MM.1S (cell line): ENCODE measurements at regions not wholly inside any gene's neighbourhood (a gene's known extent, or its start where the extent isn't known, plus 50 kb on each side); places are given as distances from the start of the nearest gene placed in this dataset.

Source experiments
- CTCF ChIP-seq: fragments of 300-600 bp; sonication (generic); IDR thresholded peaks from 2 replicates; pipeline ENCODE4 v1.5.1; 2016; ENCODE audit warnings: antibody characterized with exemption, low read length, mixed read lengths
- EZH2 ChIP-seq: fragments of 300-600 bp; sonication (generic); optimal IDR thresholded peaks from 2 replicates; pipeline ENCODE3; 2017; ENCODE audit warnings: low read depth, mild to moderate bottlenecking, antibody characterized with exemption, low read length, mixed read lengths

GRCh38 chr2:143823876-143824275 lies 694.7 kb downstream of the ARHGAP15 start:
- TF ChIP-seq EZH2 (no peak), CTCF (no peak)
